Hepatocyte (in vitro differentiated cells): ENCODE measurements at regions not wholly inside any gene's neighbourhood (a gene's known extent, or its start where the extent isn't known, plus 50 kb on each side); places are given as distances from the start of the nearest gene placed in this dataset.

Experiments
- EZH2phosphoT487 ChIP-seq: fragments of 200-600 bp; sonication (generic); IDR thresholded peaks from one replicate; pipeline ENCODE4 v1.6.1; 2018; ENCODE audit warnings: antibody characterized with exemption, mild to moderate bottlenecking, low read depth, moderate library complexity; ENCODE audit not compliant: unreplicated experiment, severe bottlenecking
- TF ChIP-seq, protein P1 (sequence below): fragments of 200-600 bp; sonication (generic); IDR thresholded peaks from 2 replicates; pipeline ENCODE4 v1.5.1; 2016; ENCODE audit warnings: antibody characterized with exemption, mild to moderate bottlenecking; ENCODE audit not compliant: poor library complexity

DNA sequence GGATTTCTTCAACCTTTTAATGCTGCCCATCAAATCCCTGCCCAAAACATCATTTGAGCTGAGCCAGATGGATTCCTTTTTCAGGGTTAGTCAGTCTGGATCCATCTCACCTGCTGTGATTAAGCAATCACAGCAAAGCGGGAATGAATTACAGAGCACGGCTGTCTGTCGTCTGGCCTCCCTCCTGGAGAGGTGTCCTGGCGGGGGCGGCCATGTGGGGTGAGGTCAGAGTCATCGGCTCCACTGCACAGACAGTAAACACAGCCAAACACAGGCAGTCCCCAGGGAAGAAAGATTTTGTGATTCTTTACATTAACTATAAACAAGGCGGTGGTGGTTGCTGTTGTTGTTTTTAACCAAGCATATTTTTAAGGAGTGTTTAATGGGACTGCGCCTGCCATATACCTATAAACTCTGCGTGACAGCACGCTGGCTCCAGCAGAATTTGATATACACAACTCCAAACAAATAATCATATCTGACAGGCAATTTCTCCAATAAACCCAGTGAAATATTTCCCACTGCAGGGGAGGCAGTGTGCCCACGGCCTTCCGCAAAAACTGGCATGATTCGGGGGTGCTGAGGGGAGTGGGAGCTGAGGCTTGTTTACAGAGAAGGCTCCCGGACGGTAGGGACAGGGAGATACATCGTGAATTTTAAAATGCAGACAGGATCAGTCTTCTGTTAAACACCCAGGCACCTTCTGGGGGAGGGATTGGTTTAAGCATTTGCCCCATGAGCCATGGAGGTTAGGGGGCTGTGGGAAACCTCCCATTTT lies 232.0 kb upstream of the PMEPA1 start:
- TF ChIP-seq, protein P1, sequence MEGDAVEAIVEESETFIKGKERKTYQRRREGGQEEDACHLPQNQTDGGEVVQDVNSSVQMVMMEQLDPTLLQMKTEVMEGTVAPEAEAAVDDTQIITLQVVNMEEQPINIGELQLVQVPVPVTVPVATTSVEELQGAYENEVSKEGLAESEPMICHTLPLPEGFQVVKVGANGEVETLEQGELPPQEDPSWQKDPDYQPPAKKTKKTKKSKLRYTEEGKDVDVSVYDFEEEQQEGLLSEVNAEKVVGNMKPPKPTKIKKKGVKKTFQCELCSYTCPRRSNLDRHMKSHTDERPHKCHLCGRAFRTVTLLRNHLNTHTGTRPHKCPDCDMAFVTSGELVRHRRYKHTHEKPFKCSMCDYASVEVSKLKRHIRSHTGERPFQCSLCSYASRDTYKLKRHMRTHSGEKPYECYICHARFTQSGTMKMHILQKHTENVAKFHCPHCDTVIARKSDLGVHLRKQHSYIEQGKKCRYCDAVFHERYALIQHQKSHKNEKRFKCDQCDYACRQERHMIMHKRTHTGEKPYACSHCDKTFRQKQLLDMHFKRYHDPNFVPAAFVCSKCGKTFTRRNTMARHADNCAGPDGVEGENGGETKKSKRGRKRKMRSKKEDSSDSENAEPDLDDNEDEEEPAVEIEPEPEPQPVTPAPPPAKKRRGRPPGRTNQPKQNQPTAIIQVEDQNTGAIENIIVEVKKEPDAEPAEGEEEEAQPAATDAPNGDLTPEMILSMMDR = no peak
- TF ChIP-seq EZH2phosphoT487 = no peak
